ENCODE measurements at regions not wholly inside any gene's neighbourhood (a gene's known extent, or its start where the extent isn't known, plus 50 kb on each side); places are given as distances from the start of the nearest gene placed in this dataset.
A peak's percentile ranks its signal among the peaks of the same experiment; 100 is the strongest.
"Not testable (repeated sequence)": the region's sequence is repeated elsewhere in the genome, so short reads cannot be mapped to it uniquely, and the experiment has no call there.

DNA sequence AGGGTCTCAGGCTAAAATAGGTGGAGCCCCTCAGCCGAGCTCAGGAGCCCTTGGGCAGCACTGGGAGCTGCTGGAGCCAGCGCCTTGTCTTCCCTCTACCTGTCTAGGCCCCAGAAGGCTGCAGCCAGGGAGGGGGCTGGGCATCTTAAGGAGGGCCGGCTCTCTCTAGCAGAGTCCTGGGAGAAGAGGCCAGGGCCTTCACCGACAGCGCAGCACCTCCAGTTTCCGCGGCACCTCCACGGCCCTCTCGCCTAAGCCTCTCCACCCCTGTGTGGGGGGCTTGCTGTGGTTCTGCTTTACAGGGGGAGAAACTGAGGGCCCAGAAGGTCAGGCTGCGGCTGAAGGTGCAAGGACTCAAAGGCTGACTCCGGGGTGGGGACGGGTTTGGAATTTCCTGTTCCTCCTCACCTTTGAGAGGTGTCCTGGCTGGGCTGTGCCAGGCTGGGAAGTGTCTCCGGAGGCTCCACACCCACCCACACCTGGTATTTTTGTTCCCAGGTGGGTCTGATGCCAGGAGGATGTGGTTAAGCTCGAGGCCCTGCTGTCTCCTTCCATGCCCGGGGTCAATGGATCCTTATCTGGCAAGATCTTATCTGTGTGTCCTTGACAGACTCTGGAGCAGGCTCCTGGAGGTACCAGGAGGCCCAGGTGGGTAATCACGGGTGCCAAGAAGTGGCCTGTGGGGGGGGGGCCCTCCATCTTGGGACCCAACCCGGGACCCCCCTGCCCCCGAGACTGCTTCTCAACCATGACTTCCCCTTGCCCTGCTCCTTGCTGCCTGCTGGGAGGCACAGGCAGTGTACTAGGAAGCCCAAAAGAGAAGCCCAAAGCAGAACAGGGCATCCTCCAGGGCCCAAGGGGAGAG, 95.3 kb upstream of the FGF3 start:
- no peak overlapping the region for H3K4me3 ChIP-seq (ENCODE audit: control insufficient read depth, low read depth, low read length)
- DNase-seq (ENCODE audit: low read depth): no peak
- TF ChIP-seq, protein P1, sequence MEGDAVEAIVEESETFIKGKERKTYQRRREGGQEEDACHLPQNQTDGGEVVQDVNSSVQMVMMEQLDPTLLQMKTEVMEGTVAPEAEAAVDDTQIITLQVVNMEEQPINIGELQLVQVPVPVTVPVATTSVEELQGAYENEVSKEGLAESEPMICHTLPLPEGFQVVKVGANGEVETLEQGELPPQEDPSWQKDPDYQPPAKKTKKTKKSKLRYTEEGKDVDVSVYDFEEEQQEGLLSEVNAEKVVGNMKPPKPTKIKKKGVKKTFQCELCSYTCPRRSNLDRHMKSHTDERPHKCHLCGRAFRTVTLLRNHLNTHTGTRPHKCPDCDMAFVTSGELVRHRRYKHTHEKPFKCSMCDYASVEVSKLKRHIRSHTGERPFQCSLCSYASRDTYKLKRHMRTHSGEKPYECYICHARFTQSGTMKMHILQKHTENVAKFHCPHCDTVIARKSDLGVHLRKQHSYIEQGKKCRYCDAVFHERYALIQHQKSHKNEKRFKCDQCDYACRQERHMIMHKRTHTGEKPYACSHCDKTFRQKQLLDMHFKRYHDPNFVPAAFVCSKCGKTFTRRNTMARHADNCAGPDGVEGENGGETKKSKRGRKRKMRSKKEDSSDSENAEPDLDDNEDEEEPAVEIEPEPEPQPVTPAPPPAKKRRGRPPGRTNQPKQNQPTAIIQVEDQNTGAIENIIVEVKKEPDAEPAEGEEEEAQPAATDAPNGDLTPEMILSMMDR (IDR thresholded peaks at IDR 0.05; ENCODE audit: control insufficient read depth, insufficient read depth, low read depth, low read length, missing control alignments): no peak

DNA sequence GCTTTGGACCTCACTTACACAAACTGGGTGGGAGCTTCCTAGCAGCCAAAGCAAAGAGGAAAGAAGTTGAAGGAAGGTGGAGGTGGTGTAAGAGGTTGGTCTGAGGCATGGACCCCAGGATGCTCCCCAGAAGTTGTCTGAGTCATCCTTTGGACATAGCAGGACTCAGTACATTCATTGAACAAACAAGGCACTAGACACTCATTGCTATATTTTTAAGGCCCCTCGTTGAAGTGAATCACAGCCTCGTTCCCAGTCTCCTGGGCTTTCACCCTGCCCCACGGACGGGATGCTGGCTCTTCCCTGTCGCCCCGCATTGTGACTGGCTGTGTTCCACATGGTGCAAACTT, 95.9 kb upstream of the FGF3 start:
- no peak overlapping the region for H3K4me3 ChIP-seq (ENCODE audit: control insufficient read depth, low read depth, low read length)
- TF ChIP-seq, protein P1 (IDR thresholded peaks at IDR 0.05; ENCODE audit: control insufficient read depth, insufficient read depth, low read depth, low read length, missing control alignments): no peak
- no peak for DNase-seq (ENCODE audit: low read depth)

DNA sequence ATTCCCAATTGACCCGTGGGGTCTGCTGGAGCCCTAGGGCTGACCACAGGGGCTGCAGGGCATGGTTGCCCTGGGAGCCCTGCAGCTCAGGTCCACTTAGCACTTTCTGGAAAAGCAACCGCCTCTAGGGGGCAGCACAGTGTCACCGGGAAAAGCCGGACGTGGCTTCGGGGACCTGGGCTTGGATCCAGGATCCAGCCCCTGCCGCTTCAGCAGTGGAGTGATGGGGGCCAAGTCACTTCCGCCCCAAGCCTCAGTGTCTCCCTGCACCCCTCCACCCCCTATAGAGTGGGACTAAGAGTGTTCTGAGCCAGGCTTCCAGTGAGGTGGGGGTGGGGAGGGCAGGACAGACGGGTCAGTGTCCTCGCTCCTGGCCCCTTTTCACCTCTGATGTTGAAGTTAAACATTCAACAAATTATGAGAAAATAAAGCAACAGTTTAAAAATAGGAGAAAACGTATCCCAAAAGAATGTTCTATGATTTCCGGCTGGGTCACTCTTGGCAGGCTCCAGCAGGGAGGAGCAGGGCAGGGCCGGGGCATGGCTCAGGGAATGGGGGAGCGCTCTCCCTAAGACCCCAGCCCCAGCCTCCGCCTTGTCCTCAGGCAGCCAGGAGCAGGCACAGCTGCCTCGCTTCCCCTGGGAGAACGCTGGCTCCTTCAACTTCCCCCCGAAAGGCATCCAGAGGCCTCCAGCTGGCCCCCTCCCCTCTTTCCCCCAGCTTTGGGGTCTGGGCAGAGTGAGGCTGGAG, 96.5 kb upstream of the FGF3 start:
- H3K4me3 ChIP-seq (ENCODE audit: control insufficient read depth, low read depth, low read length): no peak overlapping the region
- DNase-seq (ENCODE audit: low read depth): no peak

DNA sequence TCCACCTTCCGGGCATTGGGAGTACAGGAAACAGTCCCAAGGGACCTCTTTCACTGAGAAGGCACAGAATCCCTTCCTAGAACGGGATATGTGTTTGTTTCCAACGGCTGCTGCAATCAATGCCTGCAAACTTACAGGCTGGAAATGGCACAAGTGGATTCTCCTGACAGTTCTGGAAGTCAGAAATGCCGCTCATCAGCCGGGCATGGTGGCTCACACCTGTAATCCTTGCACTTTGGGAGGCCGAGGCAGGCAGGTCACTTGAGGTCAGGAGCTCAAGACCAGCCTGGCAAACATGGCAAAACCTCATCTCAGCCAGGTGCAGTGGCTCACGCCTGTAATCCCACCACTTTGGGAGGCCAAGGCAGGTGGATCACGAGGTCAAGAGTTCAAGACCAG, 97.0 kb upstream of the FGF3 start:
- H3K4me3 ChIP-seq (ENCODE audit: control insufficient read depth, low read depth, low read length); DNase-seq (ENCODE audit: low read depth): not testable (repeated sequence)

More for the DNA sequence above, 96.5 kb upstream of the FGF3 start:
- TF ChIP-seq, protein P1 (IDR thresholded peaks at IDR 0.05; ENCODE audit: control insufficient read depth, insufficient read depth, low read depth, low read length, missing control alignments): peak; percentile 89

DNA sequence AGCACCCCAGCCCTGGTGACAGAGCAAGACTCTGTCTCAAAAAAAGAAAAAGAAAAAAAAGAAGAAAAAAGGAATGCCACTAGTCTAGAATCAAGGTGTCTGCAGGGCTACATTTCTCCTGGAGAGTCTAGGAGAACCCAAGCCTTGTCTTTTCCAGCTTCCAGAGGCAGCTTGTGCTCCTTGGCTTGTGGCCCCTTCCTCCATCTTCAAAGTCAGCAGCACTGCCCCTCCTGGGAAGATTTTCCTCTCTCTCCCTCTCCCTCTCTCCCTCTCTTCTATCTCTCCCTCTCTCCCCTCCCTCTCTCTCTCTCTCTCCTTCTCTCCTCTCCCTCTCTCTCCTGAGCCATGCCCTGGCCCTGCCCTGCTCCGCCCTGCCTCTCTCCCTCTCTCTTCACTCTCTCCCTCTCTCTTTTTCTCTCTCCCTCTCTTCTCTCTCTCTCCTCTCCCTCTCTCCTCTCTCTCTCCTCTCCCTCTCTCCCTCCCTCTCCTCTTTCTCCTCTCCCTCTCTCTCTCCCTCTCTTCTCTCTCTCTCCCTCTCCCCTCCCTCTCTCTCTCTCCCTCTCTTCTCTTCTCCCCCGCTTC, 97.7 kb upstream of the FGF3 start:
- TF ChIP-seq, protein P1 (IDR thresholded peaks at IDR 0.05; ENCODE audit: control insufficient read depth, insufficient read depth, low read depth, low read length, missing control alignments): no peak
- no peak overlapping the region for H3K4me3 ChIP-seq (ENCODE audit: control insufficient read depth, low read depth, low read length)
- DNase-seq (ENCODE audit: low read depth): no peak

DNA sequence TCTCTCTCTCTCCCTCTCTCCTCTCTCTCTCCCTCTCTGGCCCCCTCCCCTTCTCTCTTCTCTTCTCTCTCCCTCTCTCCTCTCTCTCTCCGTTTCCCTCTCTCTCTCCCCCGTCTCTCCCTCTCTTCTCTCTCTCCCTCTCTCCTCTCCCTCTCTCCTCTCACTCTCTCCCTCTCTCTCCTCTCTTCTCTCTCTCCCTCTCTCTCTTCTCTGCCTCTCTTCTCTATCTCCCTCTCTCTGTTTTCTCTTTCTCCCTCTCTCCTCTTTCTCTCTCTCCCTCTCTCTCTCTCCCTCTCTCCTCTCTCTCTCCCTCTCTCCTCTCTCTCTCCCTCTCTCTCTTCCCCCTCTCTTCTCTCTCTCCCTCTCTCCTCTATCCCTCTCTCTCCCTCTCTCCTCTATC, 98.3 kb upstream of the FGF3 start:
- H3K4me3 ChIP-seq (ENCODE audit: control insufficient read depth, low read depth, low read length): no peak overlapping the region
- TF ChIP-seq, protein P1 (IDR thresholded peaks at IDR 0.05; ENCODE audit: control insufficient read depth, insufficient read depth, low read depth, low read length, missing control alignments): no peak
- DNase-seq (ENCODE audit: low read depth): no peak

All from AG09309 (cell line).